SK-N-SH treated with all-trans-retinoic acid at 6 μM for 48 hours (cell line): ENCODE measurements at regions not wholly inside any gene's neighbourhood (a gene's known extent, or its start where the extent isn't known, plus 50 kb on each side); places are given as distances from the start of the nearest gene placed in this dataset.

Source experiments
- BACH2 ChIP-seq: fragments of 250-450 bp; sonication (Bioruptor Pico); IDR thresholded peaks from 2 replicates; pipeline ENCODE4 v1.9.0; 2021; ENCODE audit warnings: mild to moderate bottlenecking, borderline replicate concordance
- CSDC2 ChIP-seq: fragments of 250-450 bp; sonication (Bioruptor Pico); IDR thresholded peaks from 2 replicates; pipeline ENCODE4 v1.5.0; 2020; ENCODE audit warnings: mild to moderate bottlenecking, moderate library complexity
- CSRNP3 ChIP-seq: fragments of 250-450 bp; sonication (Bioruptor Pico); IDR thresholded peaks from 2 replicates; pipeline ENCODE4 v1.5.1; 2021; ENCODE audit warnings: mild to moderate bottlenecking, moderate library complexity
- ESRRG ChIP-seq: fragments of 250-450 bp; sonication (Bioruptor Pico); IDR thresholded peaks from 2 replicates; pipeline ENCODE4 v1.6.1; 2021; ENCODE audit warnings: mild to moderate bottlenecking
- POU6F1 ChIP-seq: fragments of 250-450 bp; sonication (Bioruptor Pico); IDR thresholded peaks from 2 replicates; pipeline ENCODE4 v1.8.0; 2021; ENCODE audit warnings: low read depth, mild to moderate bottlenecking, moderate library complexity, borderline replicate concordance
- RARB ChIP-seq: fragments of 250-450 bp; sonication (Bioruptor Pico); IDR thresholded peaks from 2 replicates; pipeline ENCODE4 v1.8.0; 2021; ENCODE audit warnings: mild to moderate bottlenecking, moderate library complexity
- ZFP3 ChIP-seq: fragments of 250-450 bp; sonication (Bioruptor Pico); IDR thresholded peaks from 2 replicates; pipeline ENCODE4 v1.5.0; 2020; ENCODE audit warnings: mild to moderate bottlenecking, moderate library complexity
- ZNF8 ChIP-seq: fragments of 450-650 bp; formaldehyde crosslinking; IDR thresholded peaks from 2 replicates; pipeline ENCODE4 v1.5.0; 2020; ENCODE audit warnings: mild to moderate bottlenecking, moderate library complexity
- TF ChIP-seq, protein P1 (sequence below): fragments of 250-450 bp; sonication (Bioruptor Pico); IDR thresholded peaks from 2 replicates; pipeline ENCODE4 v1.5.1; 2020; ENCODE audit warnings: low read depth, mild to moderate bottlenecking, moderate library complexity
- TF ChIP-seq, protein P2 (sequence below): fragments of 250-450 bp; sonication (Bioruptor Pico); IDR thresholded peaks from 2 replicates; pipeline ENCODE4 v1.5.0; 2020; ENCODE audit warnings: mild to moderate bottlenecking, moderate library complexity

- TF ChIP-seq, protein P1, sequence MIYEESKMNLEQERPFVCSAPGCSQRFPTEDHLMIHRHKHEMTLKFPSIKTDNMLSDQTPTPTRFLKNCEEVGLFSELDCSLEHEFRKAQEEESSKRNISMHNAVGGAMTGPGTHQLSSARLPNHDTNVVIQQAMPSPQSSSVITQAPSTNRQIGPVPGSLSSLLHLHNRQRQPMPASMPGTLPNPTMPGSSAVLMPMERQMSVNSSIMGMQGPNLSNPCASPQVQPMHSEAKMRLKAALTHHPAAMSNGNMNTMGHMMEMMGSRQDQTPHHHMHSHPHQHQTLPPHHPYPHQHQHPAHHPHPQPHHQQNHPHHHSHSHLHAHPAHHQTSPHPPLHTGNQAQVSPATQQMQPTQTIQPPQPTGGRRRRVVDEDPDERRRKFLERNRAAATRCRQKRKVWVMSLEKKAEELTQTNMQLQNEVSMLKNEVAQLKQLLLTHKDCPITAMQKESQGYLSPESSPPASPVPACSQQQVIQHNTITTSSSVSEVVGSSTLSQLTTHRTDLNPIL = no peak
- TF ChIP-seq ZNF8 (CRISPR knock-in tag) (no peak), RARB (CRISPR knock-in tag) (no peak), POU6F1 (CRISPR knock-in tag) (no peak), ESRRG (CRISPR knock-in tag) (no peak), CSDC2 (CRISPR knock-in tag) (no peak), ZFP3 (CRISPR knock-in tag) (no peak), BACH2 (CRISPR knock-in tag) (no peak), CSRNP3 (CRISPR knock-in tag) (no peak)
- TF ChIP-seq, protein P2, sequence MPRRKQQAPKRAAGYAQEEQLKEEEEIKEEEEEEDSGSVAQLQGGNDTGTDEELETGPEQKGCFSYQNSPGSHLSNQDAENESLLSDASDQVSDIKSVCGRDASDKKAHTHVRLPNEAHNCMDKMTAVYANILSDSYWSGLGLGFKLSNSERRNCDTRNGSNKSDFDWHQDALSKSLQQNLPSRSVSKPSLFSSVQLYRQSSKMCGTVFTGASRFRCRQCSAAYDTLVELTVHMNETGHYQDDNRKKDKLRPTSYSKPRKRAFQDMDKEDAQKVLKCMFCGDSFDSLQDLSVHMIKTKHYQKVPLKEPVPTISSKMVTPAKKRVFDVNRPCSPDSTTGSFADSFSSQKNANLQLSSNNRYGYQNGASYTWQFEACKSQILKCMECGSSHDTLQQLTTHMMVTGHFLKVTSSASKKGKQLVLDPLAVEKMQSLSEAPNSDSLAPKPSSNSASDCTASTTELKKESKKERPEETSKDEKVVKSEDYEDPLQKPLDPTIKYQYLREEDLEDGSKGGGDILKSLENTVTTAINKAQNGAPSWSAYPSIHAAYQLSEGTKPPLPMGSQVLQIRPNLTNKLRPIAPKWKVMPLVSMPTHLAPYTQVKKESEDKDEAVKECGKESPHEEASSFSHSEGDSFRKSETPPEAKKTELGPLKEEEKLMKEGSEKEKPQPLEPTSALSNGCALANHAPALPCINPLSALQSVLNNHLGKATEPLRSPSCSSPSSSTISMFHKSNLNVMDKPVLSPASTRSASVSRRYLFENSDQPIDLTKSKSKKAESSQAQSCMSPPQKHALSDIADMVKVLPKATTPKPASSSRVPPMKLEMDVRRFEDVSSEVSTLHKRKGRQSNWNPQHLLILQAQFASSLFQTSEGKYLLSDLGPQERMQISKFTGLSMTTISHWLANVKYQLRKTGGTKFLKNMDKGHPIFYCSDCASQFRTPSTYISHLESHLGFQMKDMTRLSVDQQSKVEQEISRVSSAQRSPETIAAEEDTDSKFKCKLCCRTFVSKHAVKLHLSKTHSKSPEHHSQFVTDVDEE (CRISPR knock-in tag) = no peak
Observed at GRCh38 chr15:21270474-21270873, 169.8 kb downstream of the POTEB3 start.
